ENCODE measurements at regions not wholly inside any gene's neighbourhood (a gene's known extent, or its start where the extent isn't known, plus 50 kb on each side); places are given as distances from the start of the nearest gene placed in this dataset.

GRCh38 chr11:121881806-121882205 lies 234.2 kb downstream of the BLID start:
- Histone ChIP-seq H3K36me3 (no peaks in the 10 kb centered on the region), H3K9me3 (no peaks in the 10 kb centered on the region), H3K4me3 (no peak overlapping the region), H3K4me1 (peaks cover 0 to 16% (median 11%) of the 10 kb centered on the region in 9 donors), H3K27me3 (no peaks in the 10 kb centered on the region), H3K27ac (no peak overlapping the region)
- ATAC-seq (no peak), DNase-seq (no peak)
- intact Hi-C loops (cut with DNase I): loop anchor here in 1 of 10 donors (5.0 kb wide), 1 partner anchor 215 kb away; no protein-coding TSS in a partner anchor
- TF ChIP-seq CTCF (IDR thresholded peaks at IDR 0.05): no peak
- 92 to 96% methylated on average over 4 of the region's 4 CpGs for WGBS, 2 donors

- H3K27me3 ChIP-seq: no peaks in the 10 kb centered on the region
- H3K27ac ChIP-seq: no peak overlapping the region
- DNase-seq (no peak), ATAC-seq (no peak)
- H3K36me3 ChIP-seq: no peaks in the 10 kb centered on the region
- no peaks in the 10 kb centered on the region for H3K4me1 ChIP-seq
- 87 to 89% methylated on average over 6 of the region's 6 CpGs for WGBS, 2 donors
- H3K4me3 ChIP-seq: no peak overlapping the region
- intact Hi-C loops (cut with DNase I): no loop called here
- no peak for TF ChIP-seq CTCF (IDR thresholded peaks at IDR 0.05)
- no peaks in the 10 kb centered on the region for H3K9me3 ChIP-seq
Observed at GRCh38 chr11:121877152-121877551, 238.9 kb downstream of the BLID start.

GRCh38 chr11:121873766-121874165 lies 242.2 kb downstream of the BLID start:
- H3K27me3 ChIP-seq: no peaks in the 10 kb centered on the region

GRCh38 chr11:121872356-121872755 lies 243.7 kb downstream of the BLID start:
- Histone ChIP-seq H3K9me3 (no peaks in the 10 kb centered on the region), H3K4me1 (peaks cover 0 to 11% (median 7%) of the 10 kb centered on the region in 9 donors), H3K27me3 (no peaks in the 10 kb centered on the region), H3K4me3 (no peak overlapping the region), H3K27ac (no peak overlapping the region), H3K36me3 (no peaks in the 10 kb centered on the region)
- no peak for TF ChIP-seq CTCF (IDR thresholded peaks at IDR 0.05)
- intact Hi-C loops (cut with DNase I): no loop called here
- WGBS, 2 donors: 84 to 92% methylated on average over 5 of the region's 5 CpGs
- DNase-seq: no peak
- no peak for ATAC-seq

More at GRCh38 chr11:121873766-121874165, 242.2 kb downstream of the BLID start:
- no peak for DNase-seq
- H3K4me1 ChIP-seq: peaks cover 0 to 11% (median 7%) of the 10 kb centered on the region in 9 donors
- H3K4me3 ChIP-seq: no peak overlapping the region
- WGBS, 2 donors: 99% methylated on average over 4 of the region's 4 CpGs
- ATAC-seq: no peak
- H3K36me3 ChIP-seq: no peaks in the 10 kb centered on the region
- no peak for TF ChIP-seq CTCF (IDR thresholded peaks at IDR 0.05)
- no peak overlapping the region for H3K27ac ChIP-seq
- no peaks in the 10 kb centered on the region for H3K9me3 ChIP-seq
- intact Hi-C loops (cut with DNase I): no loop called here

All from heart right ventricle (tissue), 16 donors.